HCT116 (cell line): ENCODE measurements at regions not wholly inside any gene's neighbourhood (a gene's known extent, or its start where the extent isn't known, plus 50 kb on each side); places are given as distances from the start of the nearest gene placed in this dataset.

Source experiments
- ATAC-seq: fragments of 200-7000 bp; cut with Tn5 transposase; 2 replicates; pipeline ENCODE4 v1.9.1; 2020; ENCODE audit warnings: mild to moderate bottlenecking, moderate library complexity
- BruUV-seq: library from RNA; stranded (reverse); fragments of 400-500 nt; replicated peaks from 2 replicates; lab custom pipeline; 2021; lab: Mats Ljungman, UMichigan
- CTCF ChIA-PET: fragments of 300-600 bp; sonication (Branson Sonifier 250); formaldehyde crosslinking; loops from one replicate; lab custom pipeline; 2021; ENCODE audit warnings: antibody characterized with exemption; lab: Charles Lee
- POLR2A ChIA-PET: fragments of 300-600, 350-600 bp; sonication (Branson Sonifier 250); formaldehyde crosslinking; loops from one replicate; lab custom pipeline; 2021; ENCODE audit warnings: antibody characterized with exemption; lab: Charles Lee
- RAD21 ChIA-PET, 2 experiments: fragments of 300-600 bp; sonication (Branson Sonifier 250); formaldehyde crosslinking; loops; one replicate each; lab custom pipeline; 2023; ENCODE audit warnings: low total read pairs in 2 of 2; ENCODE audit not compliant: uncharacterized antibody in 2 of 2, unreplicated experiment in 2 of 2, low non-redundant PET in 1 of 2; lab: Charles Lee
- DNase-seq: peaks from one replicate; pipeline ENCODE4 v3.0.0-alpha.2; 2010; ENCODE audit warnings: low read depth, low spot score
- H2AFZ ChIP-seq: fragments of 200-600 bp; shearing (Covaris generic), sonication (generic); 2 replicates; pipeline ENCODE4 v1.6.1; 2017; ENCODE audit warnings: low read depth, mixed run types, mixed read lengths, antibody characterized with exemption, low read length; ENCODE audit not compliant: poor library complexity, severe bottlenecking
- H3K27ac ChIP-seq: 2 replicates; pipeline ENCODE4 v1.5.1; 2012; ENCODE audit warnings: low read depth, low read length
- H3K27me3 ChIP-seq: fragments of 200-600 bp; sonication (generic); 2 replicates; pipeline ENCODE4 v1.6.1; 2016; ENCODE audit warnings: mixed run types, low read length, mixed read lengths; ENCODE audit not compliant: insufficient read depth
- H3K36me3 ChIP-seq, 2 experiments: fragments of 200-500 bp in 1 of 2; fragments of 200-600 bp in 1 of 2; sonication (Bioruptor generic) in 1 of 2; sonication (generic) in 1 of 2; 2 replicates each; pipeline versions ENCODE4 v1.5.1 to v1.6.1; 2014 to 2016; ENCODE audit warnings: low read length in 2 of 2, inconsistent platforms in 1 of 2, mixed read lengths in 1 of 2, mixed run types in 1 of 2; ENCODE audit not compliant: insufficient read depth in 2 of 2, control insufficient read depth in 1 of 2
- H3K4me1 ChIP-seq, 2 experiments: fragments of 200-600 bp in 1 of 2; sonication (generic) in 1 of 2; 2 replicates each; pipeline versions ENCODE4 v1.5.1 to v1.6.1; 2012 to 2017; ENCODE audit warnings: low read length in 2 of 2, inconsistent platforms in 1 of 2, mild to moderate bottlenecking in 1 of 2, mixed read lengths in 1 of 2, mixed run types in 1 of 2, moderate library complexity in 1 of 2; ENCODE audit not compliant: insufficient read depth in 2 of 2, control insufficient read depth in 1 of 2
- H3K4me2 ChIP-seq: fragments of 200-600 bp; sonication (generic); 2 replicates; pipeline ENCODE4 v1.6.1; 2017; ENCODE audit warnings: mixed run types, low read length, mixed read lengths
- H3K4me3 ChIP-seq, 2 experiments: fragments of 200-600 bp in 1 of 2; sonication (generic) in 1 of 2; replicated peaks in 1 of 2; 2 replicates each; pipeline ENCODE4 v1.5.1; 2011 to 2016; ENCODE audit warnings: low read length in 2 of 2, control low read depth in 1 of 2, low read depth in 1 of 2, mild to moderate bottlenecking in 1 of 2, mixed read lengths in 1 of 2, mixed run types in 1 of 2
- H3K79me2 ChIP-seq: fragments of 200-600 bp; sonication (generic); 2 replicates; pipeline ENCODE4 v1.6.1; 2017; ENCODE audit warnings: mild to moderate bottlenecking, mixed run types, low read length, moderate library complexity, mixed read lengths; ENCODE audit not compliant: insufficient read depth
- H3K9ac ChIP-seq: fragments of 200-600 bp; sonication (generic); 2 replicates; pipeline ENCODE4 v1.6.1; 2016; ENCODE audit warnings: low read length, mixed read lengths
- H3K9me2 ChIP-seq: fragments of 200-600 bp; sonication (generic), shearing (Covaris generic); 2 replicates; pipeline ENCODE4 v1.6.1; 2017; ENCODE audit warnings: mixed run types, mild to moderate bottlenecking, moderate library complexity; ENCODE audit not compliant: insufficient read depth
- H3K9me3 ChIP-seq, 2 experiments: fragments of 200-500 bp in 1 of 2; fragments of 200-600 bp in 1 of 2; sonication (Bioruptor generic) in 1 of 2; sonication (generic) in 1 of 2; 2 replicates each; pipeline ENCODE4 v1.6.1; 2014 to 2017; ENCODE audit warnings: low read length in 2 of 2, mixed read lengths in 2 of 2, inconsistent platforms in 1 of 2, low read depth in 1 of 2, mild to moderate bottlenecking in 1 of 2, mixed run types in 1 of 2, moderate library complexity in 1 of 2; ENCODE audit not compliant: control insufficient read depth in 1 of 2, insufficient read depth in 1 of 2
- H4K20me1 ChIP-seq: fragments of 200-600 bp; sonication (generic), shearing (Covaris generic); 2 replicates; pipeline ENCODE4 v1.6.1; 2017; ENCODE audit warnings: mixed run types, mild to moderate bottlenecking, moderate library complexity; ENCODE audit not compliant: insufficient read depth
- ATF3 ChIP-seq: IDR thresholded peaks from 2 replicates; pipeline ENCODE4 v1.6.1; 2012
- CBX3 ChIP-seq: IDR thresholded peaks from 2 replicates; pipeline ENCODE4 v1.6.1; 2012; ENCODE audit warnings: low read depth
- ELF1 ChIP-seq: IDR thresholded peaks from 2 replicates; pipeline ENCODE4 v1.6.1; 2012; ENCODE audit warnings: low read depth, borderline replicate concordance
- EZH2 ChIP-seq: fragments of 200-600 bp; sonication (generic); IDR thresholded peaks from 2 replicates; pipeline ENCODE4 v1.6.1; 2017; ENCODE audit warnings: antibody characterized with exemption, mixed run types
- FOSL1 ChIP-seq: IDR thresholded peaks from 2 replicates; pipeline ENCODE4 v1.6.1; 2012; ENCODE audit warnings: low read depth
- JUND ChIP-seq: IDR thresholded peaks from 2 replicates; pipeline ENCODE4 v1.6.1; 2012
- MAX ChIP-seq: IDR thresholded peaks from 2 replicates; pipeline ENCODE4 v1.6.1; 2012
- POLR2A ChIP-seq: IDR thresholded peaks from 2 replicates; pipeline ENCODE4 v1.7.0; 2011; ENCODE audit warnings: borderline replicate concordance; ENCODE audit not compliant: insufficient read depth, insufficient read length; ENCODE audit errors: extremely low read depth
- POLR2AphosphoS5 ChIP-seq: IDR thresholded peaks from 2 replicates; pipeline ENCODE4 v1.6.1; 2011; ENCODE audit warnings: mild to moderate bottlenecking, low read depth, low read length, moderate library complexity
- RAD21 ChIP-seq: IDR thresholded peaks from 2 replicates; pipeline ENCODE4 v1.6.1; 2012; ENCODE audit warnings: low read depth, mild to moderate bottlenecking
- REST ChIP-seq: IDR thresholded peaks from 2 replicates; pipeline ENCODE4 v1.6.1; 2012; ENCODE audit warnings: low read depth
- SIN3A ChIP-seq: IDR thresholded peaks from 2 replicates; pipeline ENCODE4 v1.6.1; 2012; ENCODE audit warnings: low read depth
- SRF ChIP-seq: IDR thresholded peaks from 2 replicates; pipeline ENCODE4 v1.6.1; 2012; ENCODE audit warnings: low read depth
- YY1 ChIP-seq: IDR thresholded peaks from 2 replicates; pipeline ENCODE4 v1.6.1; 2011; ENCODE audit warnings: low read length, low read depth, moderate library complexity, mild to moderate bottlenecking; ENCODE audit not compliant: insufficient replicate concordance; ENCODE audit errors: extremely low read depth
- ZFX ChIP-seq: fragments of 450-650 bp; IDR thresholded peaks from 2 replicates; pipeline ENCODE4 v1.6.1; 2017
- ZNF274 ChIP-seq: fragments of 200-500 bp; sonication (Bioruptor generic); IDR thresholded peaks from 2 replicates; pipeline ENCODE4 v1.6.1; 2014; ENCODE audit warnings: mild to moderate bottlenecking, low read depth, low read length, inconsistent platforms
- intact Hi-C: fragments of 100-400 bp; cut with micrococcal nuclease; formaldehyde crosslinking; loops from 2 replicates; pipeline ENCODE4 v1.10.0; 2022

- H3K36me3 ChIP-seq, result no peaks in the 10 kb centered on the region
- no peak overlapping the region for H3K4me3 ChIP-seq
- ChIA-PET CTCF (interaction anchor here (1.7 to 3.4 kb wide), 2 partner anchors 115 to 590 kb away, joined by 4 to 40 read pairs; no protein-coding TSS in a partner anchor), RAD21 (interaction anchor here in 1 of 2 experiments (1.8 kb wide), 1 partner anchor 115 kb away, joined by 8 read pairs; no protein-coding TSS in a partner anchor), POLR2A (no interaction called here)
- ATAC-seq, result no peak
- no peak overlapping the region for H3K4me2 ChIP-seq
- no peaks in the 10 kb centered on the region for H3K9me3 ChIP-seq
- no peak for TF ChIP-seq JUND
- TF ChIP-seq EZH2, result no peak
- no peak for TF ChIP-seq MAX
- TF ChIP-seq POLR2A, result no peak
- TF ChIP-seq POLR2AphosphoS5, result no peak
- no peak for TF ChIP-seq RAD21
- TF ChIP-seq ATF3, result no peak
- TF ChIP-seq FOSL1, result no peak
- no peak for TF ChIP-seq CBX3
- no peak for TF ChIP-seq YY1
- TF ChIP-seq ZNF274, result no peak
- no peak for TF ChIP-seq ZFX
- no peak for TF ChIP-seq SRF
- TF ChIP-seq REST, result no peak
- TF ChIP-seq ELF1, result no peak
- TF ChIP-seq SIN3A, result no peak
- intact Hi-C loops, result loop anchor here (5.0 kb wide), 2 partner anchors 525 to 605 kb away; no protein-coding TSS in a partner anchor
- no peak for DNase-seq
- H3K4me1 ChIP-seq, result peaks cover 6 to 16% of the 10 kb centered on the region in 2 experiments; a peak in 3 of 4 replicates
- H3K79me2 ChIP-seq, result no peaks in the 10 kb centered on the region
- H3K9ac ChIP-seq, result no peak overlapping the region
- no peaks in the 10 kb centered on the region for H3K9me2 ChIP-seq
- no TSS peak for BruUV-seq
- no peak overlapping the region for H2AFZ ChIP-seq
- H3K27me3 ChIP-seq, result no peaks in the 10 kb centered on the region
- H4K20me1 ChIP-seq, result no peaks in the 10 kb centered on the region
- no peak overlapping the region for H3K27ac ChIP-seq
These were observed 62.8 kb upstream of the GPR158 start for GRCh38 chr10:25112016-25112415.
